CD14-positive monocyte (primary cell): ENCODE measurements at regions not wholly inside any gene's neighbourhood (a gene's known extent, or its start where the extent isn't known, plus 50 kb on each side); places are given as distances from the start of the nearest gene placed in this dataset.

ENCODE experiments used
- DNase-seq, 3 donors: peaks; one replicate each; pipeline ENCODE4 v3.0.0-alpha.2; 2011 to 2022
- H2AFZ ChIP-seq: 2 replicates; pipeline ENCODE4 v1.6.0; 2012; ENCODE audit warnings: mild to moderate bottlenecking, low read depth, low read length, inconsistent platforms; ENCODE audit not compliant: insufficient read depth, poor library complexity, severe bottlenecking
- H3K27ac ChIP-seq, 2 donors: 1 replicate in 1 of 2; 2 replicates in 1 of 2; pipeline ENCODE4 v1.5.1; 2012 to 2013; ENCODE audit warnings: low read length in 2 of 2, control low read depth in 1 of 2, inconsistent platforms in 1 of 2, low read depth in 1 of 2, mild to moderate bottlenecking in 1 of 2
- H3K27me3 ChIP-seq, 2 donors: one replicate each; pipeline versions ENCODE4 v1.6.0 to v1.6.1; 2011 to 2013; ENCODE audit warnings: low read length in 2 of 2; ENCODE audit not compliant: control insufficient read depth in 2 of 2, insufficient read depth in 2 of 2
- H3K36me3 ChIP-seq, 2 donors: replicated peaks in 1 of 2; 1 replicate in 1 of 2; 2 replicates in 1 of 2; pipeline versions ENCODE4 v1.5.1 to v1.6.1; 2012 to 2013; ENCODE audit warnings: low read length in 2 of 2, control low read depth in 1 of 2, inconsistent platforms in 1 of 2, mild to moderate bottlenecking in 1 of 2; ENCODE audit not compliant: insufficient read depth in 2 of 2, control insufficient read depth in 1 of 2
- H3K4me1 ChIP-seq, 2 donors: 1 replicate in 1 of 2; 2 replicates in 1 of 2; pipeline versions ENCODE4 v1.5.1 to v1.6.1; 2012 to 2013; ENCODE audit warnings: low read length in 2 of 2, control low read depth in 1 of 2, inconsistent platforms in 1 of 2, mild to moderate bottlenecking in 1 of 2, moderate library complexity in 1 of 2; ENCODE audit not compliant: insufficient read depth in 2 of 2, control insufficient read depth in 1 of 2
- H3K4me2 ChIP-seq: replicated peaks from 2 replicates; pipeline ENCODE3; 2012; ENCODE audit warnings: low read length, moderate library complexity, mild to moderate bottlenecking; ENCODE audit not compliant: poor library complexity, severe bottlenecking; ENCODE audit errors: extremely low read depth
- H3K4me3 ChIP-seq, 3 experiments: fragments of 200-600 bp in 1 of 3; sonication (generic) in 1 of 3; replicated peaks in 1 of 3; 1 replicate in 2 of 3; 2 replicates in 1 of 3; pipeline ENCODE4 v1.5.1; 2011 to 2013; ENCODE audit warnings: low read length in 3 of 3, mild to moderate bottlenecking in 3 of 3, control low read depth in 2 of 3, low read depth in 2 of 3, inconsistent platforms in 1 of 3, moderate library complexity in 1 of 3
- H3K79me2 ChIP-seq: 2 replicates; pipeline ENCODE4 v1.6.0; 2012; ENCODE audit warnings: mild to moderate bottlenecking, control low read depth, inconsistent platforms, low read length, moderate library complexity; ENCODE audit not compliant: insufficient read depth
- H3K9ac ChIP-seq: 2 replicates; pipeline ENCODE4 v1.6.0; 2017; ENCODE audit warnings: low read length, mild to moderate bottlenecking; ENCODE audit not compliant: insufficient read depth, poor library complexity, severe bottlenecking
- H3K9me3 ChIP-seq, 2 donors: replicated peaks in 1 of 2; 1 replicate in 1 of 2; 2 replicates in 1 of 2; pipeline versions ENCODE4 v1.5.1 to v1.6.1; 2012 to 2013; ENCODE audit warnings: low read length in 2 of 2, control low read depth in 1 of 2; ENCODE audit not compliant: control insufficient read depth in 1 of 2, insufficient read depth in 1 of 2
- H4K20me1 ChIP-seq: 2 replicates; pipeline ENCODE4 v1.6.0; 2012; ENCODE audit warnings: mild to moderate bottlenecking, low read length, control low read depth, moderate library complexity; ENCODE audit not compliant: insufficient read depth
- H3K27ac Mint-ChIP-seq, 7 donors: one replicate each; pipeline ENCODE4 v1.8.0; 2020; ENCODE audit warnings: mild to moderate bottlenecking in 7 of 7, mixed read lengths in 7 of 7, moderate library complexity in 6 of 7, inconsistent platforms in 2 of 7
- H3K27me3 Mint-ChIP-seq, 3 donors: one replicate each; pipeline ENCODE4 v1.8.0; 2021 to 2022; ENCODE audit warnings: low read depth in 3 of 3, mild to moderate bottlenecking in 3 of 3, mixed read lengths in 3 of 3, moderate library complexity in 3 of 3, inconsistent platforms in 1 of 3
- H3K36me3 Mint-ChIP-seq, 2 donors: one replicate each; pipeline ENCODE4 v1.8.0; 2020; ENCODE audit warnings: mixed read lengths in 2 of 2, inconsistent platforms in 1 of 2, mild to moderate bottlenecking in 1 of 2
- H3K4me1 Mint-ChIP-seq: one replicate; pipeline ENCODE4 v1.8.0; 2020; ENCODE audit warnings: mild to moderate bottlenecking, mixed read lengths
- H3K4me3 Mint-ChIP-seq, 2 donors: one replicate each; pipeline ENCODE4 v1.8.0; 2020; ENCODE audit warnings: mild to moderate bottlenecking in 2 of 2, mixed read lengths in 2 of 2, moderate library complexity in 1 of 2
- H3K9me3 Mint-ChIP-seq, 7 donors: one replicate each; pipeline ENCODE4 v1.8.0; 2020 to 2022; ENCODE audit warnings: mixed read lengths in 7 of 7, mild to moderate bottlenecking in 6 of 7, moderate library complexity in 6 of 7, inconsistent platforms in 2 of 7
- WGBS: methylation state at CpG from one replicate; pipeline ENCODE4 v1.1.5; 2013; ENCODE audit warnings: missing lambda C conversion rate; ENCODE audit not compliant: insufficient coverage; 5-methylcytosine and 5-hydroxymethylcytosine counted together
- intact Hi-C, 2 donors: fragments of 100-400 bp; cut with micrococcal nuclease; formaldehyde crosslinking; loops; one replicate each; pipeline versions ENCODE4 v1.15.0 to v1.15.1; 2023
- TF ChIP-seq, protein P1 (sequence below): fragments of 200-600 bp; IDR thresholded peaks from one replicate; pipeline ENCODE4 v1.8.0; 2022; ENCODE audit warnings: antibody characterized with exemption, mild to moderate bottlenecking

DNA sequence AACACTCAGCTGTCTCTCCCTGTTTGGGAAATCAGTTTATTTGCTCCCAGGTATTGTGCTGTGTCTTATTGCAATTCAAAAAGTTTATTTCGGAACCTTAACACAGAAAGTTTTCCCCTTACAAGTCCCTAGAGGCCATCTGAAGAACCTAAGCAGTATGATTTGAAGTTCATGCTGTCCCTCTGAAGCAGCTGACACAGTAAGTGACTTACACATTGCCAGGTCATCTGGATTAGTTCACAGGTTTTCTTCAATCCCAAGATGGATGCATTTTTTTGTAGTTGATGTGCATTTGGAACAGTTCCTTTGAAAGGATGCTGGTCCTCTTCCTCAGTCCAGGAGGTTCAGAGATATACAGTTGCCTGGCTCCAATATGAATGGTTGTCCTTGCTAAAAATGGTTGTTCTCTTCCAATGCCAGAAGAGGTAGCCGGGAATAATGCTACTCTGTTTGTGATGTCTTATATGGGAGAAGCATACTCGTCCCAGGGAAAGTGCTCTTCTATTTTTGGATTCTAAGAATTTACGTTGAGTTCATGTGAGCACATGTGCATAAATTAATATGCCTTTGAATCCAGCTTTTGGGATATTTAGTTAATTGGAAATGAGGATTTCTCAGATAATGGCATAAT, 183.5 kb upstream of the PHYHIPL start:
- no peaks in the 10 kb centered on the region for H3K79me2 ChIP-seq
- WGBS, result 80% methylated on average over 2 of the region's 4 CpGs
- H3K9ac ChIP-seq, result no peak overlapping the region
- TF ChIP-seq, protein P1, sequence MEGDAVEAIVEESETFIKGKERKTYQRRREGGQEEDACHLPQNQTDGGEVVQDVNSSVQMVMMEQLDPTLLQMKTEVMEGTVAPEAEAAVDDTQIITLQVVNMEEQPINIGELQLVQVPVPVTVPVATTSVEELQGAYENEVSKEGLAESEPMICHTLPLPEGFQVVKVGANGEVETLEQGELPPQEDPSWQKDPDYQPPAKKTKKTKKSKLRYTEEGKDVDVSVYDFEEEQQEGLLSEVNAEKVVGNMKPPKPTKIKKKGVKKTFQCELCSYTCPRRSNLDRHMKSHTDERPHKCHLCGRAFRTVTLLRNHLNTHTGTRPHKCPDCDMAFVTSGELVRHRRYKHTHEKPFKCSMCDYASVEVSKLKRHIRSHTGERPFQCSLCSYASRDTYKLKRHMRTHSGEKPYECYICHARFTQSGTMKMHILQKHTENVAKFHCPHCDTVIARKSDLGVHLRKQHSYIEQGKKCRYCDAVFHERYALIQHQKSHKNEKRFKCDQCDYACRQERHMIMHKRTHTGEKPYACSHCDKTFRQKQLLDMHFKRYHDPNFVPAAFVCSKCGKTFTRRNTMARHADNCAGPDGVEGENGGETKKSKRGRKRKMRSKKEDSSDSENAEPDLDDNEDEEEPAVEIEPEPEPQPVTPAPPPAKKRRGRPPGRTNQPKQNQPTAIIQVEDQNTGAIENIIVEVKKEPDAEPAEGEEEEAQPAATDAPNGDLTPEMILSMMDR, result no peak
- intact Hi-C loops, result no loop called here
- no peak overlapping the region for H3K4me3 Mint-ChIP-seq
- H3K36me3 Mint-ChIP-seq, result no peaks in the 10 kb centered on the region
- no peak overlapping the region for H3K27ac Mint-ChIP-seq
- no peaks in the 10 kb centered on the region for H4K20me1 ChIP-seq
- H3K4me1 Mint-ChIP-seq, result no peaks in the 10 kb centered on the region
- peaks cover 0 to 13% (median 7%) of the 10 kb centered on the region in 7 donors for H3K9me3 Mint-ChIP-seq
- no peak overlapping the region for H3K4me3 ChIP-seq
- no peak for DNase-seq
- no peaks in the 10 kb centered on the region for H3K36me3 ChIP-seq
- H3K4me2 ChIP-seq, result no peak overlapping the region
- no peak overlapping the region for H3K27ac ChIP-seq
- H3K4me1 ChIP-seq, result no peaks in the 10 kb centered on the region
- peaks cover 0 to 9% of the 10 kb centered on the region in 2 donors for H3K9me3 ChIP-seq
- no peak overlapping the region for H2AFZ ChIP-seq
- H3K27me3 Mint-ChIP-seq, result no peaks in the 10 kb centered on the region
- H3K27me3 ChIP-seq, result no peaks in the 10 kb centered on the region

DNA sequence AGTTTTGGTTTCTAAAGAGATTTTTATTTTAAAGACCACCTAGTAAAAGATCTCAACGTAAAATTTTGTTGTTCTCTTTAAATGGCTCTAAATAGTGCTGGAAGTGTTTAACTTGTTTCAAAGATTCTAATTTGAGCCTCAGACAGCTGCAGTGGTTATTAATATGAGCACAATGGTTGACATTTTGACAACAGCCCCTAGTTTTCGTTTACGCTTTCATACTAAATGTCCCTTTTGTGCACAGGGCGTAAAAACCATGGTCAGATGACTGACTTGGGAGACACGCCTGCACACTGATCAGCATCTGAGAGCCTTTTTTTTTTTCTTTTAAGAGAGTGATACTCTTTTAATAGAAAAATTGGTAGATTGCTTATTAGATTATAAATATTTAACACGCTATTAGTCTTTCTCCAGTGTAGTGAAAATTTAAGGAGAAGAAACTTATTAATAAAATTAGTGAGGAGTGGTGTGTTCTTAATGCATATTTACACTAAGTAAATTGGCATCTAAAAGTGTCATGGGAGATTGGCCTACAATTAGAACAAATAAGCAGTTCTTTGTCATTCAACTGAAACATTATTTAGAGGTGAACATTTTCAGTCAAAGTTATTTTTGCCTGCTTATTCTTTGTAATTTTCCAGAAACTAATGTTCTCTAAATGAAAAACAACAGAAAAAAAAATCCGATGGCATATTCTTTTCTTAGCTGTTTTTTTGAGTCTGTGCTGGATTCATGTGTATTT, 182.8 kb upstream of the PHYHIPL start:
- no peaks in the 10 kb centered on the region for H3K79me2 ChIP-seq
- H3K9me3 ChIP-seq, result peaks cover 0 to 9% of the 10 kb centered on the region in 2 donors
- intact Hi-C loops, result no loop called here
- H2AFZ ChIP-seq, result no peak overlapping the region
- H3K27me3 Mint-ChIP-seq, result no peaks in the 10 kb centered on the region
- H3K9ac ChIP-seq, result no peak overlapping the region
- H3K9me3 Mint-ChIP-seq, result peaks cover 0 to 12% (median 7%) of the 10 kb centered on the region in 7 donors
- H3K27ac ChIP-seq, result no peak overlapping the region
- no peak overlapping the region for H3K4me3 ChIP-seq
- TF ChIP-seq, protein P1, result no peak
- H3K4me3 Mint-ChIP-seq, result no peak overlapping the region
- no peaks in the 10 kb centered on the region for H3K27me3 ChIP-seq
- H3K27ac Mint-ChIP-seq, result no peak overlapping the region
- DNase-seq, result no peak
- H3K36me3 Mint-ChIP-seq, result no peaks in the 10 kb centered on the region
- 50% methylated on average over 2 of the region's 7 CpGs for WGBS
- H4K20me1 ChIP-seq, result no peaks in the 10 kb centered on the region
- no peaks in the 10 kb centered on the region for H3K4me1 ChIP-seq
- no peaks in the 10 kb centered on the region for H3K36me3 ChIP-seq
- H3K4me2 ChIP-seq, result no peak overlapping the region
- no peaks in the 10 kb centered on the region for H3K4me1 Mint-ChIP-seq
